ENCODE measurements at regions not wholly inside any gene's neighbourhood (a gene's known extent, or its start where the extent isn't known, plus 50 kb on each side); places are given as distances from the start of the nearest gene placed in this dataset.
"Not testable (repeated sequence)": the region's sequence is repeated elsewhere in the genome, so short reads cannot be mapped to it uniquely, and the experiment has no call there.

GRCh38 chr10:100664316-100665149 is 80.8 kb upstream of the PAX2 start:
- no peak overlapping the region for H3K27ac ChIP-seq (ENCODE audit: low read depth in 1 of 2, low read length in 1 of 2)
- peaks cover 0 to 5% (median 0%) of the 10 kb centered on the region in 4 donors for H3K9me3 ChIP-seq (ENCODE audit: control insufficient read depth in 4 of 4, insufficient read depth in 3 of 4, low read length in 3 of 4)
- peaks cover 0 to 5% (median 0%) of the 10 kb centered on the region in 5 donors for H3K4me1 ChIP-seq (ENCODE audit: control insufficient read depth in 5 of 5, insufficient read depth in 5 of 5, low read length in 5 of 5)
- no peak for TF ChIP-seq CTCF (IDR thresholded peaks at IDR 0.05; ENCODE audit: control extremely low read depth, extremely low read depth)
- DNase-seq, result no peak
- no peak overlapping the region for H3K4me3 ChIP-seq
- no peak overlapping the region for H3K9ac ChIP-seq (ENCODE audit: insufficient read depth in 1 of 2, low read length in 2 of 2)
- no peaks in the 10 kb centered on the region for H3K36me3 ChIP-seq (ENCODE audit: control insufficient read depth in 4 of 4, insufficient read depth in 4 of 4, low read length in 4 of 4)
- H3K27me3 ChIP-seq (ENCODE audit: control insufficient read depth in 3 of 3, insufficient read depth in 3 of 3, low read length in 2 of 3), result peaks cover 5 to 77% (median 27%) of the 10 kb centered on the region in 3 donors
- WGBS, 2 donors, result 54 to 64% methylated on average over 6 of the region's 6 CpGs
- ATAC-seq (ENCODE audit: insufficient read depth, low FRiP score), result no peak

DNA sequence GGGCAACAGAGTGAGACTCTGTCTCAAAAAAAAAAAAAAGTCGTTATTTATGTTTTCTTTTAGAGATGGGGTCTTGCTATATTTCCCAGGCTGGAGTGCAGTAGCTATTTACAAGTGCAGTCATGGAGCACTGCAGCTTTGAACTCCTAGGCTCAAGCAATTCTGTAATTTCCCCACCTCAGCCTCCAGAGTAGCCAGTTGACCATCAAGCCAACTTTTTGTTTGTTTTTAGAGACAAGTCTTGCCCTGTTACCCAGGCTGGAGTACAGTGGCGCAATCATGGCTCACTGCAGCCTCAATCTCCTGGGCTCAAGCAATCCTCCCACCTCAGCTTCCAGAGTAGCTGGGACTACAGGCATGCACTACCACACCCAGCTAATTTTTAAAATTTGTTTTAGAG is 78.7 kb upstream of the PAX2 start:
- not testable (repeated sequence) for H3K27ac ChIP-seq (ENCODE audit: low read depth in 1 of 2, low read length in 1 of 2); H3K36me3 ChIP-seq (ENCODE audit: control insufficient read depth in 4 of 4, insufficient read depth in 4 of 4, low read length in 4 of 4); H3K4me1 ChIP-seq (ENCODE audit: control insufficient read depth in 5 of 5, insufficient read depth in 5 of 5, low read length in 5 of 5); H3K4me3 ChIP-seq; H3K9me3 ChIP-seq (ENCODE audit: control insufficient read depth in 4 of 4, insufficient read depth in 3 of 4, low read length in 3 of 4); H3K9ac ChIP-seq (ENCODE audit: insufficient read depth in 1 of 2, low read length in 2 of 2); ATAC-seq (ENCODE audit: insufficient read depth, low FRiP score); DNase-seq
- H3K27me3 ChIP-seq (ENCODE audit: control insufficient read depth in 3 of 3, insufficient read depth in 3 of 3, low read length in 2 of 3), result peaks cover 8 to 74% (median 19%) of the 10 kb centered on the region in 3 donors
- WGBS, 2 donors, result 81% methylated on average over 2 of the region's 2 CpGs

DNA sequence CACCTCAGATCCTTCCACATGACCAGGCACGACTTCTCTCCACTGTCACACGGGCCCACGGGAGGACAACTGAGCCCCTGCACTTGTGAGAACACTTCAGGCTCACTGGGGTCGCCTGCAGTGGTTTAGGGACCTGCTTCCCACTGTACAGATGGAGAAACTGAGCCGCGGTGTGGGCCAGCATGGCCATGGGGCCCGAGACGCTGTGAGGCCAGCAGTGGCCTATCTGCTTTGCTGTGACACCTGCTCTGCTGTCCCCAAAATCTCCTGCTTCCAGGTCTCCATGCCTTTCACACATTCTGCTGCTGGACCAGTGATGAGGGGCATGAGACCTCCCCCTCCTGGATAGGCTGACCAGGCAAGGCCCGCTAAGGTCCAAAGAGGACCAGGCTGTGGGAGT is 75.8 kb upstream of the PAX2 start:
- no peak overlapping the region for H3K27ac ChIP-seq (ENCODE audit: low read depth in 1 of 2, low read length in 1 of 2)
- 62 to 64% methylated on average over 9 of the region's 9 CpGs for WGBS, 2 donors
- H3K9ac ChIP-seq (ENCODE audit: insufficient read depth in 1 of 2, low read length in 2 of 2), result no peak overlapping the region
- H3K9me3 ChIP-seq (ENCODE audit: control insufficient read depth in 4 of 4, insufficient read depth in 3 of 4, low read length in 3 of 4), result peaks cover 0 to 4% (median 0%) of the 10 kb centered on the region in 4 donors
- ATAC-seq (ENCODE audit: insufficient read depth, low FRiP score) (no peak), DNase-seq (no peak)
- H3K4me3 ChIP-seq, result no peak overlapping the region
- TF ChIP-seq CTCF (IDR thresholded peaks at IDR 0.05; ENCODE audit: control extremely low read depth, extremely low read depth), result no peak
- H3K36me3 ChIP-seq (ENCODE audit: control insufficient read depth in 4 of 4, insufficient read depth in 4 of 4, low read length in 4 of 4), result no peaks in the 10 kb centered on the region
- peaks cover 0 to 4% (median 0%) of the 10 kb centered on the region in 5 donors for H3K4me1 ChIP-seq (ENCODE audit: control insufficient read depth in 5 of 5, insufficient read depth in 5 of 5, low read length in 5 of 5)
- peaks cover 11 to 81% (median 40%) of the 10 kb centered on the region in 3 donors for H3K27me3 ChIP-seq (ENCODE audit: control insufficient read depth in 3 of 3, insufficient read depth in 3 of 3, low read length in 2 of 3)

DNA sequence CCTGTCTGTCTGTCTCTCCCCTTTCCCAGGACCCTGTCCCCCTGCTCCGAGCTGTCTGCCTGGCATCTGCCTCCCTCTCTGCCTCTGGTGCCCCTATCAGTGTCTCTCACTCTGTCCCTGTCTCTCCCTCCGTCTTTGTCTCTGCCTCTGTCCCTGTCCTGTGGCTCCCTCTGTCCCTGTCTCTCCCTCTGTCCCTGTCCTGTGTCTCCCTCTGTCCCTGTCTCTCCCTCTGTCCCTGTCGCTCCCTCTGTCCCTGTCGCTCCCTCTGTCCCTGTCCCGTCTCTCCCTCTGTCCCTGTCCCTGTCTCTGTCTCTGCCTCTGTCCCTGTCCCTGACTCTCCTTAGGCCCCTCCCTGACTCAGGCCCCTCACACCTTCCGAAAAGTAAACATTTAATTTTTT is 75.0 kb upstream of the PAX2 start:
- WGBS, 2 donors, result 40 to 41% methylated on average over 6 of the region's 6 CpGs
- Histone ChIP-seq H3K4me1 (ENCODE audit: control insufficient read depth in 5 of 5, insufficient read depth in 5 of 5, low read length in 5 of 5) (peaks cover 0 to 4% (median 0%) of the 10 kb centered on the region in 5 donors), H3K9ac (ENCODE audit: insufficient read depth in 1 of 2, low read length in 2 of 2) (no peak overlapping the region), H3K9me3 (ENCODE audit: control insufficient read depth in 4 of 4, insufficient read depth in 3 of 4, low read length in 3 of 4) (peaks cover 0 to 4% (median 0%) of the 10 kb centered on the region in 4 donors), H3K27ac (ENCODE audit: low read depth in 1 of 2, low read length in 1 of 2) (no peak overlapping the region), H3K36me3 (ENCODE audit: control insufficient read depth in 4 of 4, insufficient read depth in 4 of 4, low read length in 4 of 4) (no peaks in the 10 kb centered on the region), H3K27me3 (ENCODE audit: control insufficient read depth in 3 of 3, insufficient read depth in 3 of 3, low read length in 2 of 3) (peaks cover 11 to 82% (median 39%) of the 10 kb centered on the region in 3 donors), H3K4me3 (no peak overlapping the region)
- DNase-seq, result no peak
- no peak for TF ChIP-seq CTCF (IDR thresholded peaks at IDR 0.05; ENCODE audit: control extremely low read depth, extremely low read depth)
- no peak for ATAC-seq (ENCODE audit: insufficient read depth, low FRiP score)
